HUES6 (cell line): ENCODE measurements at regions not wholly inside any gene's neighbourhood (a gene's known extent, or its start where the extent isn't known, plus 50 kb on each side); places are given as distances from the start of the nearest gene placed in this dataset.

Experiments
- H3K27ac ChIP-seq: 2 replicates; pipeline ENCODE4 v1.7.0; 2013; ENCODE audit warnings: low read depth, mild to moderate bottlenecking, low read length, inconsistent platforms
- H3K27me3 ChIP-seq: 2 replicates; pipeline ENCODE4 v1.6.1; 2013; ENCODE audit warnings: low read length; ENCODE audit not compliant: control insufficient read depth, insufficient read depth
- H3K36me3 ChIP-seq: 2 replicates; pipeline ENCODE4 v1.6.1; 2013; ENCODE audit warnings: low read length; ENCODE audit not compliant: control insufficient read depth, insufficient read depth
- H3K4me1 ChIP-seq: 2 replicates; pipeline ENCODE4 v1.6.1; 2013; ENCODE audit warnings: low read length; ENCODE audit not compliant: control insufficient read depth, insufficient read depth
- H3K4me3 ChIP-seq: 2 replicates; pipeline ENCODE4 v1.5.1; 2013; ENCODE audit warnings: low read depth, low read length
- H3K9ac ChIP-seq: one replicate; pipeline ENCODE4 v1.6.1; 2013; ENCODE audit warnings: mild to moderate bottlenecking, low read length
- H3K9me3 ChIP-seq: 2 replicates; pipeline ENCODE4 v1.6.1; 2013; ENCODE audit warnings: low read depth, low read length; ENCODE audit not compliant: control insufficient read depth, insufficient read depth

- no peak overlapping the region for H3K4me3 ChIP-seq
- H3K36me3 ChIP-seq: no peaks in the 10 kb centered on the region
- H3K27ac ChIP-seq: no peak overlapping the region
- peaks cover 15% of the 10 kb centered on the region; the same call in 1 of the 2 replicates for H3K4me1 ChIP-seq
- H3K27me3 ChIP-seq: no peaks in the 10 kb centered on the region
- no peaks in the 10 kb centered on the region for H3K9me3 ChIP-seq
- H3K9ac ChIP-seq: no peak overlapping the region
Measured at GRCh38 chr4:174045381-174045780, 238.1 kb downstream of the FBXO8 start.

GRCh38 chr4:174041555-174042105 lies 241.8 kb downstream of the FBXO8 start:
- Histone ChIP-seq H3K27me3 (no peaks in the 10 kb centered on the region), H3K4me3 (no peak overlapping the region), H3K36me3 (no peaks in the 10 kb centered on the region), H3K27ac (no peak overlapping the region), H3K4me1 (peaks cover 16% of the 10 kb centered on the region; the same call in 1 of the 2 replicates), H3K9ac (no peak overlapping the region), H3K9me3 (no peaks in the 10 kb centered on the region)

GRCh38 chr4:174040287-174040686 lies 243.2 kb downstream of the FBXO8 start:
- no peak overlapping the region for H3K4me3 ChIP-seq
- H3K27me3 ChIP-seq: no peaks in the 10 kb centered on the region
- H3K9ac ChIP-seq: no peak overlapping the region
- H3K4me1 ChIP-seq: peaks cover 16% of the 10 kb centered on the region; the same call in 1 of the 2 replicates
- no peaks in the 10 kb centered on the region for H3K9me3 ChIP-seq
- no peak overlapping the region for H3K27ac ChIP-seq
- H3K36me3 ChIP-seq: no peaks in the 10 kb centered on the region

GRCh38 chr4:174038481-174038880 lies 245.0 kb downstream of the FBXO8 start:
- Histone ChIP-seq H3K9me3 (no peaks in the 10 kb centered on the region), H3K4me1 (peaks cover 16% of the 10 kb centered on the region; the same call in 1 of the 2 replicates), H3K4me3 (no peak overlapping the region), H3K36me3 (no peaks in the 10 kb centered on the region), H3K27me3 (no peaks in the 10 kb centered on the region), H3K9ac (no peak overlapping the region), H3K27ac (no peak overlapping the region)

- no peak overlapping the region for H3K27ac ChIP-seq
- no peak overlapping the region for H3K4me3 ChIP-seq
- H3K9me3 ChIP-seq: no peaks in the 10 kb centered on the region
- H3K36me3 ChIP-seq: no peaks in the 10 kb centered on the region
- H3K4me1 ChIP-seq: peaks cover 14% of the 10 kb centered on the region; the same call in 1 of the 2 replicates
- H3K27me3 ChIP-seq: no peaks in the 10 kb centered on the region
- no peak overlapping the region for H3K9ac ChIP-seq
Measured at GRCh38 chr4:174037631-174038030, 245.8 kb downstream of the FBXO8 start.

GRCh38 chr4:174037049-174037448 lies 246.4 kb downstream of the FBXO8 start:
- H3K4me1 ChIP-seq: peaks cover 11% of the 10 kb centered on the region; the same call in 1 of the 2 replicates
- H3K4me3 ChIP-seq: no peak overlapping the region
- H3K27ac ChIP-seq: no peak overlapping the region
- H3K27me3 ChIP-seq: no peaks in the 10 kb centered on the region
- no peaks in the 10 kb centered on the region for H3K9me3 ChIP-seq
- H3K36me3 ChIP-seq: no peaks in the 10 kb centered on the region
- no peak overlapping the region for H3K9ac ChIP-seq

- Histone ChIP-seq H3K9ac (no peak overlapping the region), H3K27me3 (no peaks in the 10 kb centered on the region), H3K36me3 (no peaks in the 10 kb centered on the region), H3K4me1 (peaks cover 6% of the 10 kb centered on the region; the same call in 1 of the 2 replicates), H3K9me3 (no peaks in the 10 kb centered on the region), H3K27ac (no peak overlapping the region), H3K4me3 (no peak overlapping the region)
Measured at GRCh38 chr4:174036576-174036975, 246.9 kb downstream of the FBXO8 start.

- no peak overlapping the region for H3K9ac ChIP-seq
- H3K4me1 ChIP-seq: peaks cover 6% of the 10 kb centered on the region; the same call in 1 of the 2 replicates
Measured at GRCh38 chr4:174036111-174036510, 247.4 kb downstream of the FBXO8 start.

GRCh38 chr4:174023641-174024040 lies 259.8 kb downstream of the FBXO8 start:
- no peak overlapping the region for H3K4me3 ChIP-seq
- no peaks in the 10 kb centered on the region for H3K36me3 ChIP-seq
- H3K4me1 ChIP-seq: no peaks in the 10 kb centered on the region
- no peak overlapping the region for H3K9ac ChIP-seq
- no peaks in the 10 kb centered on the region for H3K9me3 ChIP-seq
- H3K27me3 ChIP-seq: no peaks in the 10 kb centered on the region
- H3K27ac ChIP-seq: no peak overlapping the region

More at GRCh38 chr4:174036111-174036510, 247.4 kb downstream of the FBXO8 start:
- Histone ChIP-seq H3K27me3 (no peaks in the 10 kb centered on the region), H3K4me3 (no peak overlapping the region), H3K27ac (no peak overlapping the region), H3K9me3 (no peaks in the 10 kb centered on the region), H3K36me3 (no peaks in the 10 kb centered on the region)

GRCh38 chr4:174018236-174018635 lies 265.2 kb downstream of the FBXO8 start:
- no peak overlapping the region for H3K9ac ChIP-seq
- H3K4me1 ChIP-seq: no peaks in the 10 kb centered on the region
- H3K27ac ChIP-seq: no peak overlapping the region
- no peaks in the 10 kb centered on the region for H3K27me3 ChIP-seq
- H3K4me3 ChIP-seq: no peak overlapping the region
- no peaks in the 10 kb centered on the region for H3K9me3 ChIP-seq
- no peaks in the 10 kb centered on the region for H3K36me3 ChIP-seq

- Histone ChIP-seq H3K9ac (no peak overlapping the region), H3K9me3 (no peaks in the 10 kb centered on the region), H3K4me1 (no peaks in the 10 kb centered on the region), H3K36me3 (no peaks in the 10 kb centered on the region), H3K27me3 (no peaks in the 10 kb centered on the region), H3K4me3 (no peak overlapping the region), H3K27ac (no peak overlapping the region)
Measured at GRCh38 chr4:174016251-174016650, 267.2 kb downstream of the FBXO8 start.
